Endothelial cell of umbilical vein (primary cell): ENCODE measurements at regions not wholly inside any gene's neighbourhood (a gene's known extent, or its start where the extent isn't known, plus 50 kb on each side); places are given as distances from the start of the nearest gene placed in this dataset.

Experiments used
- BruUV-seq: library from RNA; stranded (reverse); fragments of 400-500 nt; replicated peaks from 2 replicates; lab custom pipeline; 2021; lab: Mats Ljungman, UMichigan
- CTCF ChIA-PET: fragments of 300-600, 350-600 bp; sonication (Branson Sonifier 250); formaldehyde crosslinking; loops from one replicate; lab custom pipeline; 2021; ENCODE audit warnings: antibody characterized with exemption, inconsistent platforms; lab: Charles Lee
- POLR2A ChIA-PET: fragments of 300-600, 350-600 bp; sonication (Branson Sonifier 250); formaldehyde crosslinking; loops from one replicate; lab custom pipeline; 2021; ENCODE audit warnings: antibody characterized with exemption, inconsistent platforms; lab: Charles Lee
- DNase-seq: peaks from one replicate; pipeline ENCODE4 v3.0.0-alpha.2; 2011; ENCODE audit warnings: low read depth, low spot score
- FAIRE-seq: peaks from 2 replicates; lab custom pipeline; 2011; peaks lifted over from hg19 to GRCh38; lab: Jason Lieb, UNC
- H2AFZ ChIP-seq: 2 replicates; pipeline ENCODE4 v1.6.0; 2012; ENCODE audit warnings: low read depth, low read length, control low read depth, inconsistent platforms
- H3K27ac ChIP-seq: 2 replicates; pipeline ENCODE4 v1.5.1; 2011; ENCODE audit warnings: low read depth, mild to moderate bottlenecking, control low read depth, low read length, moderate library complexity; ENCODE audit not compliant: insufficient read depth
- H3K27me3 ChIP-seq, 2 experiments: 2 replicates each; pipeline versions ENCODE4 v1.6.0 to v1.6.1; 2011; ENCODE audit warnings: low read length in 2 of 2, mixed read lengths in 1 of 2; ENCODE audit not compliant: control insufficient read depth in 2 of 2, insufficient read depth in 2 of 2
- H3K36me3 ChIP-seq, 2 experiments: 2 replicates in 1 of 2; 3 replicates in 1 of 2; pipeline ENCODE4 v1.5.1; 2011; ENCODE audit warnings: low read length in 2 of 2, mild to moderate bottlenecking in 1 of 2, moderate library complexity in 1 of 2; ENCODE audit not compliant: control insufficient read depth in 2 of 2, insufficient read depth in 2 of 2; ENCODE audit errors: extremely low read depth in 1 of 2
- H3K4me1 ChIP-seq: 3 replicates; pipeline ENCODE4 v1.5.1; 2011; ENCODE audit warnings: mild to moderate bottlenecking, low read length; ENCODE audit not compliant: control insufficient read depth, insufficient read depth; ENCODE audit errors: extremely low read depth
- H3K4me2 ChIP-seq: 2 replicates; pipeline ENCODE4 v1.6.1; 2011; ENCODE audit warnings: low read length, control low read depth, mixed read lengths; ENCODE audit not compliant: insufficient read depth
- H3K4me3 ChIP-seq, 3 experiments: fragments of 200-600 bp in 1 of 3; sonication (generic), shearing (Covaris generic) in 1 of 3; replicated peaks in 1 of 3; 2 replicates each; pipeline ENCODE4 v1.5.1; 2011 to 2016; ENCODE audit warnings: control low read depth in 3 of 3, low read length in 3 of 3, mild to moderate bottlenecking in 2 of 3, inconsistent platforms in 1 of 3, low read depth in 1 of 3, moderate library complexity in 1 of 3; ENCODE audit not compliant: insufficient read depth in 1 of 3
- H3K79me2 ChIP-seq: 2 replicates; pipeline ENCODE4 v1.6.0; 2012; ENCODE audit warnings: low read length, inconsistent platforms; ENCODE audit not compliant: control insufficient read depth, insufficient read depth
- H3K9ac ChIP-seq: replicated peaks from 2 replicates; pipeline ENCODE3; 2011; ENCODE audit warnings: low read length, control low read depth; ENCODE audit not compliant: insufficient read depth; ENCODE audit errors: extremely low read depth
- H3K9me1 ChIP-seq: replicated peaks from 3 replicates; pipeline ENCODE4 v1.6.0; 2011; ENCODE audit warnings: mild to moderate bottlenecking, low read length; ENCODE audit not compliant: control insufficient read depth, insufficient read depth; ENCODE audit errors: extremely low read depth
- H3K9me3 ChIP-seq: replicated peaks from 2 replicates; pipeline ENCODE4 v1.5.1; 2012; ENCODE audit warnings: low read length, inconsistent platforms; ENCODE audit not compliant: control insufficient read depth, insufficient read depth
- H4K20me1 ChIP-seq: replicated peaks from 2 replicates; pipeline ENCODE3; 2011; ENCODE audit warnings: mild to moderate bottlenecking, low read length; ENCODE audit not compliant: control insufficient read depth, insufficient read depth; ENCODE audit errors: extremely low read depth
- EZH2 ChIP-seq: IDR thresholded peaks from 2 replicates; pipeline ENCODE4 v1.6.1; 2012; ENCODE audit warnings: borderline replicate concordance, low read depth, mild to moderate bottlenecking, moderate library complexity, low read length, inconsistent platforms; ENCODE audit not compliant: severe bottlenecking
- FOS ChIP-seq: IDR thresholded peaks from 2 replicates; pipeline ENCODE4 v1.6.1; 2011; ENCODE audit warnings: mild to moderate bottlenecking, low read length, moderate library complexity, borderline replicate concordance; ENCODE audit not compliant: insufficient read depth
- GATA2 ChIP-seq: IDR thresholded peaks from 2 replicates; pipeline ENCODE4 v1.7.0; 2011; ENCODE audit warnings: low read depth, mild to moderate bottlenecking, moderate library complexity, mixed read lengths, low read length; ENCODE audit not compliant: insufficient read length, insufficient read depth
- JUN ChIP-seq: IDR thresholded peaks from 2 replicates; pipeline ENCODE4 v1.6.1; 2011; ENCODE audit warnings: borderline replicate concordance, low read depth; ENCODE audit not compliant: insufficient read length, insufficient read depth
- MYC ChIP-seq: IDR thresholded peaks from one replicate; pipeline ENCODE4 v1.6.1; 2011; ENCODE audit warnings: mild to moderate bottlenecking, low read depth, low read length
- POLR2A ChIP-seq: IDR thresholded peaks from 2 replicates; pipeline ENCODE4 v1.6.1; 2012; ENCODE audit warnings: low read depth, mild to moderate bottlenecking, control low read depth, low read length
- POLR2AphosphoS5 ChIP-seq: IDR thresholded peaks from 2 replicates; pipeline ENCODE4 v1.6.1; 2012; ENCODE audit warnings: low read depth, mild to moderate bottlenecking, control low read depth, low read length, moderate library complexity; ENCODE audit not compliant: insufficient read depth
- dilution Hi-C: fragments of 300-500 bp; cut with MboI; formaldehyde crosslinking; loops from one replicate; pipeline ENCODE4 v1.15.0; 2019; ENCODE audit warnings: low sequenced_read_pairs; ENCODE audit not compliant: extremely low pct_ligation_motif_present
- intact Hi-C: fragments of 100-400 bp; cut with micrococcal nuclease; formaldehyde crosslinking; loops from one replicate; pipeline ENCODE4 v1.10.0; 2022
- TF ChIP-seq, protein P1 (sequence below), 2 donors: IDR thresholded peaks; 1 replicate in 1 of 2; 2 replicates in 1 of 2; pipeline ENCODE4 v1.5.1; 2011; ENCODE audit warnings: low read length in 2 of 2, mild to moderate bottlenecking in 2 of 2, moderate library complexity in 2 of 2, control low read depth in 1 of 2, inconsistent platforms in 1 of 2, low read depth in 1 of 2; ENCODE audit not compliant: insufficient read depth in 1 of 2; ENCODE audit errors: extremely low read depth in 1 of 2
- TF ChIP-seq, protein P2 (sequence below): IDR thresholded peaks from 2 replicates; pipeline ENCODE4 v1.6.1; 2011; ENCODE audit not compliant: insufficient read depth, insufficient read length

DNA sequence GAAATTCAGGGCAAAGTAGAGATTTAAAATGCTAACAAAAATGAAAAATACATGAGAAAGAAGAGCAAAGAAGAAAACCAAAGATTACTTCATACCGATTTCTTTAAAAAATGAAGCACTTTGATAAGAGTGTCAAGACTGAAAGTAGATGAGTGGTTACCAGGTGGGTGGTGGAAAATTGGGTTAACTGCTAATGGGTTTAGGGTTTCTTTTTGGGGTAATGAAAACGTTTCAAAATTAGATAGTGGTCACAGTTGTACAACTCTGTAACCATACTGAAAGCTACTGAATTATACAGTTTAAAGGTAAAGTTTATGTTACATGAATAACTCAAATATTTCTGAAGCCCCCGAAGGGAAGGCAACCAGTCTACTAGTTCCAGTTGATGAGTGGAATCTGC, 179.4 kb downstream of the NDFIP2 start:
- H2AFZ ChIP-seq = no peak overlapping the region
- CTCF ChIA-PET = no interaction called here
- no peaks in the 10 kb centered on the region for H4K20me1 ChIP-seq
- DNase-seq = no peak
- FAIRE-seq = no peak
- dilution Hi-C loops (no loop called here), intact Hi-C loops (no loop called here)
- no peak for TF ChIP-seq FOS
- TF ChIP-seq MYC = no peak
- no peak for TF ChIP-seq EZH2
- TF ChIP-seq JUN = no peak
- no peak for TF ChIP-seq POLR2A
- TF ChIP-seq, protein P1, sequence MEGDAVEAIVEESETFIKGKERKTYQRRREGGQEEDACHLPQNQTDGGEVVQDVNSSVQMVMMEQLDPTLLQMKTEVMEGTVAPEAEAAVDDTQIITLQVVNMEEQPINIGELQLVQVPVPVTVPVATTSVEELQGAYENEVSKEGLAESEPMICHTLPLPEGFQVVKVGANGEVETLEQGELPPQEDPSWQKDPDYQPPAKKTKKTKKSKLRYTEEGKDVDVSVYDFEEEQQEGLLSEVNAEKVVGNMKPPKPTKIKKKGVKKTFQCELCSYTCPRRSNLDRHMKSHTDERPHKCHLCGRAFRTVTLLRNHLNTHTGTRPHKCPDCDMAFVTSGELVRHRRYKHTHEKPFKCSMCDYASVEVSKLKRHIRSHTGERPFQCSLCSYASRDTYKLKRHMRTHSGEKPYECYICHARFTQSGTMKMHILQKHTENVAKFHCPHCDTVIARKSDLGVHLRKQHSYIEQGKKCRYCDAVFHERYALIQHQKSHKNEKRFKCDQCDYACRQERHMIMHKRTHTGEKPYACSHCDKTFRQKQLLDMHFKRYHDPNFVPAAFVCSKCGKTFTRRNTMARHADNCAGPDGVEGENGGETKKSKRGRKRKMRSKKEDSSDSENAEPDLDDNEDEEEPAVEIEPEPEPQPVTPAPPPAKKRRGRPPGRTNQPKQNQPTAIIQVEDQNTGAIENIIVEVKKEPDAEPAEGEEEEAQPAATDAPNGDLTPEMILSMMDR (IDR thresholded peaks at IDR 0.05; ENCODE audit: extremely low read depth in 1 of 2, insufficient read depth in 1 of 2, low read depth in 1 of 2, low read length in 2 of 2) = no peak
- TF ChIP-seq, protein P2, sequence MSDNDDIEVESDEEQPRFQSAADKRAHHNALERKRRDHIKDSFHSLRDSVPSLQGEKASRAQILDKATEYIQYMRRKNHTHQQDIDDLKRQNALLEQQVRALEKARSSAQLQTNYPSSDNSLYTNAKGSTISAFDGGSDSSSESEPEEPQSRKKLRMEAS = no peak
- no peak for TF ChIP-seq GATA2
- TF ChIP-seq POLR2AphosphoS5 = no peak
- no peaks in the 10 kb centered on the region for H3K9me3 ChIP-seq
- H3K27me3 ChIP-seq = no peaks in the 10 kb centered on the region
- H3K27ac ChIP-seq = no peak overlapping the region
- no peaks in the 10 kb centered on the region for H3K36me3 ChIP-seq
- H3K9me1 ChIP-seq = no peaks in the 10 kb centered on the region
- no peak overlapping the region for H3K4me3 ChIP-seq
- no peak overlapping the region for H3K9ac ChIP-seq
- POLR2A ChIA-PET = no interaction called here
- H3K79me2 ChIP-seq = no peaks in the 10 kb centered on the region
- BruUV-seq = no TSS peak
- H3K4me2 ChIP-seq = no peak overlapping the region
- peaks cover 4% of the 10 kb centered on the region for H3K4me1 ChIP-seq
